ENCODE measurements at regions not wholly inside any gene's neighbourhood (a gene's known extent, or its start where the extent isn't known, plus 50 kb on each side); places are given as distances from the start of the nearest gene placed in this dataset.

DNA sequence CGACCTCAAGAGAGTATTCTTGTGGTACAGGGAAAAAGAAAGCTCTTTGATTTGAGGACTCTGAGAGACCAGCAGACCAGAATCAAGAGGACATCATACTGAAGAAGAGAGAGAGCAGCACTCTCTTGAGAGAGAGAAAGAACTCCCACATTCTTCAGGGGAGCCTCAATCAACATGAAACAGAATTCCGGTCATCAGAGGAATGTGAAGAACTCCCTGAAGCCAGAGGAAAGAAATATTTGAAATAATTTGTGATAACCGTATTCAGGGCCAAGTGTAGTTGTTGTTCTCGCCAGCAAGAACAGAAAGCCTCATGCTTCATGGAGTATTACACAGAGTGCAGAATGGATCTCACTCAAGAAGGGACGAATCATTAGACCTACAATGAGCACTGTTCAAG lies 363.8 kb upstream of the TMEM132C start:
- H3K9ac ChIP-seq (ENCODE audit: insufficient read depth in 1 of 2, low read length in 2 of 2) = no peak overlapping the region
- no peaks in the 10 kb centered on the region for H3K4me1 ChIP-seq (ENCODE audit: control insufficient read depth in 5 of 5, insufficient read depth in 5 of 5, low read length in 5 of 5)
- ATAC-seq (ENCODE audit: insufficient read depth, low FRiP score) (no peak), DNase-seq (no peak)
- no peaks in the 10 kb centered on the region for H3K36me3 ChIP-seq (ENCODE audit: control insufficient read depth in 4 of 4, insufficient read depth in 4 of 4, low read length in 4 of 4)
- no peak overlapping the region for H3K4me3 ChIP-seq
- TF ChIP-seq, protein P1, sequence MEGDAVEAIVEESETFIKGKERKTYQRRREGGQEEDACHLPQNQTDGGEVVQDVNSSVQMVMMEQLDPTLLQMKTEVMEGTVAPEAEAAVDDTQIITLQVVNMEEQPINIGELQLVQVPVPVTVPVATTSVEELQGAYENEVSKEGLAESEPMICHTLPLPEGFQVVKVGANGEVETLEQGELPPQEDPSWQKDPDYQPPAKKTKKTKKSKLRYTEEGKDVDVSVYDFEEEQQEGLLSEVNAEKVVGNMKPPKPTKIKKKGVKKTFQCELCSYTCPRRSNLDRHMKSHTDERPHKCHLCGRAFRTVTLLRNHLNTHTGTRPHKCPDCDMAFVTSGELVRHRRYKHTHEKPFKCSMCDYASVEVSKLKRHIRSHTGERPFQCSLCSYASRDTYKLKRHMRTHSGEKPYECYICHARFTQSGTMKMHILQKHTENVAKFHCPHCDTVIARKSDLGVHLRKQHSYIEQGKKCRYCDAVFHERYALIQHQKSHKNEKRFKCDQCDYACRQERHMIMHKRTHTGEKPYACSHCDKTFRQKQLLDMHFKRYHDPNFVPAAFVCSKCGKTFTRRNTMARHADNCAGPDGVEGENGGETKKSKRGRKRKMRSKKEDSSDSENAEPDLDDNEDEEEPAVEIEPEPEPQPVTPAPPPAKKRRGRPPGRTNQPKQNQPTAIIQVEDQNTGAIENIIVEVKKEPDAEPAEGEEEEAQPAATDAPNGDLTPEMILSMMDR (IDR thresholded peaks at IDR 0.05; ENCODE audit: control extremely low read depth, extremely low read depth) = no peak
- 43 to 61% methylated on average over 5 of the region's 5 CpGs for WGBS, 2 donors
- H3K27ac ChIP-seq (ENCODE audit: low read depth in 1 of 2, low read length in 1 of 2) = no peak overlapping the region
- H3K27me3 ChIP-seq (ENCODE audit: control insufficient read depth in 3 of 3, insufficient read depth in 3 of 3, low read length in 2 of 3) = no peaks in the 10 kb centered on the region
- no peaks in the 10 kb centered on the region for H3K9me3 ChIP-seq (ENCODE audit: control insufficient read depth in 4 of 4, insufficient read depth in 3 of 4, low read length in 3 of 4)

DNA sequence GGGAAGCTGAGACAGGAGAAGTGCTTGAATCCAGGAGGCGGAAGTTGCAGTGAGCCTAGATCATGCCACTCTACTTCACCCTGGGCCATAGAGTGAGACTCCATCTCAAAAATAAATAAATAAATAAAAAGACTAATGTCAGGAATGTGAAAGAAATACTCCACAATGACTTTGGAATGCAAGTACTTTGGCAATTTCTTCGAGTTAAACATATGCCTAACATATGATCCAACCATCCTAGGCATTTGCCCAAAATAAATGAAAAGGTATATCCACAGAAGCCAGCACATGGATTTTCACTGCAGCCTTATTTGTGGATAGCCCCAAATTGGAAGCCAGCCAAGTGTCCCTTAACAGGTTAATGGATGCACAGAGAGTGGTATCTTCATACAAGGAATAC lies 357.9 kb upstream of the TMEM132C start:
- ATAC-seq (ENCODE audit: insufficient read depth, low FRiP score) = no peak
- WGBS, 2 donors = 60 to 76% methylated on average over 2 of the region's 2 CpGs

DNA sequence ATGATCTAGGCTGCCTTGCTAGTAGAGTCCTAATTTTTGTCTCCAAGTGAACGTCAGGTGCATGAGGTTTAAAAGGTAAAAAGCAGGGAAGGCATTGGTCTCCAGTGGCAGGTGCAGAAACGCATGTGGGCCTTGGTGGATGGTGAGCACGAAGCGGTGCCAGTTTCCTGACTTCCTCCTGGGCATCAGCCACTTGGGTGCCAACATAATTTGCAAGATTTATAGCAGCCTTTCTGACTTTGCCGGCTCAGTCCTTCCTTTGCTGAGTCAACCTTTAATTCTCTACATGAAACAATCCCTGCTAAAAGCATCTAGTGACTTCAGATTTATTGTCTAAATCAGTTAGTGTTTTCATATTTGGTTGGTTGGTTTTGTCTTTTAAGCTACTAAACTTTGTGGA lies 355.7 kb upstream of the TMEM132C start:
- WGBS, 2 donors = 24 to 51% methylated on average over 5 of the region's 5 CpGs
- Histone ChIP-seq H3K4me1 (ENCODE audit: control insufficient read depth in 5 of 5, insufficient read depth in 5 of 5, low read length in 5 of 5) (no peaks in the 10 kb centered on the region), H3K36me3 (ENCODE audit: control insufficient read depth in 4 of 4, insufficient read depth in 4 of 4, low read length in 4 of 4) (no peaks in the 10 kb centered on the region), H3K27me3 (ENCODE audit: control insufficient read depth in 3 of 3, insufficient read depth in 3 of 3, low read length in 2 of 3) (no peaks in the 10 kb centered on the region), H3K9me3 (ENCODE audit: control insufficient read depth in 4 of 4, insufficient read depth in 3 of 4, low read length in 3 of 4) (no peaks in the 10 kb centered on the region), H3K4me3 (no peak overlapping the region), H3K9ac (ENCODE audit: insufficient read depth in 1 of 2, low read length in 2 of 2) (no peak overlapping the region), H3K27ac (ENCODE audit: low read depth in 1 of 2, low read length in 1 of 2) (no peak overlapping the region)
- no peak for ATAC-seq (ENCODE audit: insufficient read depth, low FRiP score)
- DNase-seq = no peak
- TF ChIP-seq, protein P1 (IDR thresholded peaks at IDR 0.05; ENCODE audit: control extremely low read depth, extremely low read depth) = no peak

More for the DNA sequence above, 357.9 kb upstream of the TMEM132C start:
- H3K36me3 ChIP-seq (ENCODE audit: control insufficient read depth in 4 of 4, insufficient read depth in 4 of 4, low read length in 4 of 4) = no peaks in the 10 kb centered on the region
- no peak overlapping the region for H3K4me3 ChIP-seq
- H3K9ac ChIP-seq (ENCODE audit: insufficient read depth in 1 of 2, low read length in 2 of 2) = no peak overlapping the region
- no peaks in the 10 kb centered on the region for H3K9me3 ChIP-seq (ENCODE audit: control insufficient read depth in 4 of 4, insufficient read depth in 3 of 4, low read length in 3 of 4)
- H3K27ac ChIP-seq (ENCODE audit: low read depth in 1 of 2, low read length in 1 of 2) = no peak overlapping the region
- H3K4me1 ChIP-seq (ENCODE audit: control insufficient read depth in 5 of 5, insufficient read depth in 5 of 5, low read length in 5 of 5) = no peaks in the 10 kb centered on the region
- H3K27me3 ChIP-seq (ENCODE audit: control insufficient read depth in 3 of 3, insufficient read depth in 3 of 3, low read length in 2 of 3) = no peaks in the 10 kb centered on the region
- no peak for DNase-seq
- TF ChIP-seq, protein P1 (IDR thresholded peaks at IDR 0.05; ENCODE audit: control extremely low read depth, extremely low read depth) = no peak

DNA sequence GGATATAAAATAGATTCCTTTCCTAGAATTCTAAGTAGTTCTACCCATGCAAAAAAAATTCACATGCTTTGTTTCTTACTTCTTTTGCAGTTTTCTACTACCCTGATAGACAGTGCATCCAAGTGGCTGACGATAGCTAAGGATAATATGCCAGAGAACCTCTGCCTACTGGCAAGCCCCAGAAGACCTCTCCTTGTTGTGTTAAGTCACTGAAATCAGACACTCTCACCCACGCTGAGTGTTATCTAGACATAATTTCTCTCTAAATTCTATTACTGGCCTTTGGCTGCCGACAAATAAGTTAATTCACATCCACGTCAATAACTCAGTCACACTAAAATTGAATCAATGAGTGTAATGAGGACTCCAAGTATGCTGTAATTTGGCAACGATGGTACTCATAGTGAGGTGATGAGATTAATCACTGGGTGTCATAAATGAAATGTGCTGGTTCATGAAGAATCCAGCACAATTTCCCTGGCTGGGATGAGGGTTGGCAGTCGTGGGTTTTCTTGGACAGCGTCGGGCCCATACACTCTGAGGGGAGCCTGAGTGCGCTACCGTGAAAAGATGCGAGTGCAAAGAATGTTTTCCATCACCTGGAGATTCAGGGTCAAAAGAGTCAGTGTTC lies 354.8 kb upstream of the TMEM132C start:
- TF ChIP-seq, protein P1 (IDR thresholded peaks at IDR 0.05; ENCODE audit: control extremely low read depth, extremely low read depth) = no peak
- H3K36me3 ChIP-seq (ENCODE audit: control insufficient read depth in 4 of 4, insufficient read depth in 4 of 4, low read length in 4 of 4) = no peaks in the 10 kb centered on the region
- DNase-seq (no peak), ATAC-seq (ENCODE audit: insufficient read depth, low FRiP score) (no peak)
- WGBS, 2 donors = 88 to 93% methylated on average over 11 of the region's 11 CpGs
- no peaks in the 10 kb centered on the region for H3K4me1 ChIP-seq (ENCODE audit: control insufficient read depth in 5 of 5, insufficient read depth in 5 of 5, low read length in 5 of 5)
- no peak overlapping the region for H3K4me3 ChIP-seq
- H3K9ac ChIP-seq (ENCODE audit: insufficient read depth in 1 of 2, low read length in 2 of 2) = no peak overlapping the region
- no peaks in the 10 kb centered on the region for H3K9me3 ChIP-seq (ENCODE audit: control insufficient read depth in 4 of 4, insufficient read depth in 3 of 4, low read length in 3 of 4)
- H3K27me3 ChIP-seq (ENCODE audit: control insufficient read depth in 3 of 3, insufficient read depth in 3 of 3, low read length in 2 of 3) = no peaks in the 10 kb centered on the region
- no peak overlapping the region for H3K27ac ChIP-seq (ENCODE audit: low read depth in 1 of 2, low read length in 1 of 2)
